Psoas muscle (tissue), 7 donors: ENCODE measurements at regions not wholly inside any gene's neighbourhood (a gene's known extent, or its start where the extent isn't known, plus 50 kb on each side); places are given as distances from the start of the nearest gene placed in this dataset.

Experiments used
- ATAC-seq, 4 donors: fragments of 200-7000 bp; cut with Tn5 transposase; one replicate each; pipeline ENCODE4 v1.9.1; 2020; ENCODE audit warnings: moderate library complexity in 3 of 4, mild to moderate bottlenecking in 2 of 4
- DNase-seq, 2 donors: peaks; one replicate each; pipeline ENCODE4 v3.0.0-alpha.2; 2020
- H3K27ac ChIP-seq: fragments of 200-600 bp; one replicate; pipeline ENCODE4 v1.8.0; 2022
- H3K27me3 ChIP-seq, 3 donors: fragments of 200-600 bp in 1 of 3; one replicate each; pipeline versions ENCODE4 v1.6.1 to v1.8.0; 2013 to 2022; ENCODE audit warnings: low read length in 2 of 3, mild to moderate bottlenecking in 2 of 3, moderate library complexity in 1 of 3; ENCODE audit not compliant: insufficient read depth in 3 of 3
- H3K36me3 ChIP-seq, 2 donors: fragments of 200-600 bp in 1 of 2; one replicate each; pipeline versions ENCODE4 v1.6.1 to v1.8.0; 2013 to 2022; ENCODE audit warnings: low read depth in 1 of 2, mild to moderate bottlenecking in 1 of 2, moderate library complexity in 1 of 2; ENCODE audit not compliant: insufficient read depth in 1 of 2
- H3K4me1 ChIP-seq: fragments of 200-600 bp; one replicate; pipeline ENCODE4 v1.8.0; 2022
- H3K4me3 ChIP-seq: fragments of 200-600 bp; one replicate; pipeline ENCODE4 v1.8.0; 2022; ENCODE audit warnings: mild to moderate bottlenecking
- H3K9me3 ChIP-seq: fragments of 200-600 bp; one replicate; pipeline ENCODE4 v1.8.0; 2022
- WGBS, 3 donors: extraction: QIAGEN DNeasy Blood & Tissue Kit; methylation state at CpG; one replicate each; pipeline versions ENCODE4 v1.1.6 to v1.1.7; 2013; 5-methylcytosine and 5-hydroxymethylcytosine counted together
- intact Hi-C, 2 donors: fragments of 100-400 bp; cut with DNase I; formaldehyde crosslinking; loops; one replicate each; pipeline versions ENCODE4 v1.11.0 to v1.14.2; 2022
- TF ChIP-seq, protein P1 (sequence below): fragments of 200-600 bp; IDR thresholded peaks from one replicate; pipeline ENCODE4 v1.8.0; 2022; ENCODE audit warnings: antibody characterized with exemption
- donor health status: healthy with polysubstance abuse.
- donor health status: DM: no; HTN: no; CAD: no; lungs with moderate emphysema.
- donor health status: Bipolar disorder and iron deficiency.
- donor health status: healthy.
- donor health status: DM: yes; HTN: yes; CAD: no.
- donor health status: DM: no; HTN: no; CAD: no.
- donor health status: DM: yes; HTN: yes; CAD: no.

DNA sequence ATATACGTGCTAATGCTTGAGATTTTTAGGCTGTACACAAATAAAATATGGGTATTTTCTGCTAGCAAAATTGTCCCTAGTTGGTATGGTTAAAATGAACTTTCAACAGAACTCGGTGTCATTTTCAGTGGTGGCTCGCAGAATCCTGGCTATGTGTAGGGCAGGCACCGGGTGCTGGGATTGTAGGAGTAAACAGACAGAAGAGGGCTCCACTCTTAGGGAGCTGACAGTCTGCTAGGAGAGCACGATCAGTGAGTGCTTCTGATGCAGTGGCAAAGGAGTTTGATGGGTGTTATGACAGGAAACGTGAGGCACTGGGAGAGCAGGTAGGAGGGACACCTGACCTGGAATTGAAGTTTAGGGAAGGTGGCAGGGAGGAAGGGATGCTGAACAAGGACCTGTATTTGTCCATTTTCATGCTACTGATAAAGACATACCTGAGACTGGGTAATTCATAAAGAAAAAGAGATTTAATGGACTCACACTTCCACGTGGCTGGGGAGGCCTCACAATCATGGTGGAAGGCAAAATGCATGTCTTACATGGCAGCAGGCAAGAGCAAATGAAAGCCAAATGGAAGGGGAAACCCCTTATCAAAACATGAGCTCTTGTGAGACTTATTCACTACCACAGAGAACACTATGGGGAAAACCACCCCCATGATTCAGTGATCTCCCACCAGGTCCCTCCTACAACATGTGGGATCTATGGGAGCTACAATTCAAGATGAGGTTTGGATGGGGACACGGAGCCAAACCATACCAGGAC lies 105.4 kb upstream of the LCLAT1 start:
- 89% methylated on average over 8 of the region's 8 CpGs for WGBS, 3 donors
- no peaks in the 10 kb centered on the region for H3K4me1 ChIP-seq
- no peak overlapping the region for H3K27ac ChIP-seq
- intact Hi-C loops = loop anchor here in 1 of 2 donors (10.0 kb wide), 1 partner anchor 107 kb away; the partner anchor contains the start of gene LBH
- no peaks in the 10 kb centered on the region for H3K36me3 ChIP-seq
- TF ChIP-seq, protein P1, sequence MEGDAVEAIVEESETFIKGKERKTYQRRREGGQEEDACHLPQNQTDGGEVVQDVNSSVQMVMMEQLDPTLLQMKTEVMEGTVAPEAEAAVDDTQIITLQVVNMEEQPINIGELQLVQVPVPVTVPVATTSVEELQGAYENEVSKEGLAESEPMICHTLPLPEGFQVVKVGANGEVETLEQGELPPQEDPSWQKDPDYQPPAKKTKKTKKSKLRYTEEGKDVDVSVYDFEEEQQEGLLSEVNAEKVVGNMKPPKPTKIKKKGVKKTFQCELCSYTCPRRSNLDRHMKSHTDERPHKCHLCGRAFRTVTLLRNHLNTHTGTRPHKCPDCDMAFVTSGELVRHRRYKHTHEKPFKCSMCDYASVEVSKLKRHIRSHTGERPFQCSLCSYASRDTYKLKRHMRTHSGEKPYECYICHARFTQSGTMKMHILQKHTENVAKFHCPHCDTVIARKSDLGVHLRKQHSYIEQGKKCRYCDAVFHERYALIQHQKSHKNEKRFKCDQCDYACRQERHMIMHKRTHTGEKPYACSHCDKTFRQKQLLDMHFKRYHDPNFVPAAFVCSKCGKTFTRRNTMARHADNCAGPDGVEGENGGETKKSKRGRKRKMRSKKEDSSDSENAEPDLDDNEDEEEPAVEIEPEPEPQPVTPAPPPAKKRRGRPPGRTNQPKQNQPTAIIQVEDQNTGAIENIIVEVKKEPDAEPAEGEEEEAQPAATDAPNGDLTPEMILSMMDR = no peak
- no peak for DNase-seq
- no peak overlapping the region for H3K4me3 ChIP-seq
- no peak for ATAC-seq
- H3K27me3 ChIP-seq = peaks cover 0 to 3% (median 0%) of the 10 kb centered on the region in 3 donors
- H3K9me3 ChIP-seq = no peaks in the 10 kb centered on the region

DNA sequence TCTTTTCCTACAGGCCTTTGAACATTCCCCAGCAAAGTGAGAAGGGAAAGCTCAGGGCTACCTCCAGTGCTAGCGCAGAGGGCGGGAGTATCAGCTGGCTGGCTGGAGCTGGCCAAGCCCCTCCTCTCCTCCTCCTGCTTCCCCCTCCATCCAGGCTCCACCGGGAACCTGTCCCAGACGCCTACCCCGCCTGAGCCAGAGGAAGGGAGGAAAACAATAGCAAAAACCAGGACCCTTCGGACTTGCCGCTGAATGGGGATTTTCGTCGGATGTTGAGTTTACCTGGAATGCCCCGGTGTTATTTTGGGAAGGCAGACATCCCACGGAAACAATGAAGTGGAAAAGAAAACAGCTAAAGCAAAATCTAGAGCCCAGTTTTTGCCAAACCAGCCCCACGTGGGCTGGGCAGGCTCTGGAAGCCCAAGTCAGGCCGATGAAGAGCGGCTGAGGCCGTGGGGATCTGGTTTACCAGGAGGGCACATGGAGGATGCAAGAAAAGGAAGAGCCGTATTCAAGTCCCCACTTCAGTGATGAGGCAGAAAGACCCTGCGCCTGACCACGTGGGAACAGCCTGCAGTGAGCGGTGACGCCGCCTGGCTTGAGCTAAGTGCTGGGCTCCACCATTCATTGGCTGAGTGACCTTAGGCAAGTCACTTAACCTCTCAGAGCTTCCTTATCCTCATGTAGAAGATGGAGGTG lies 100.4 kb upstream of the LCLAT1 start:
- peak; percentile 44 to 73 (median 70) for ATAC-seq
- intact Hi-C loops = loop anchor here in 1 of 2 donors (10.0 kb wide), 1 partner anchor 112 kb away; the partner anchor contains the start of gene LBH
- 23 to 32% (median 27%) methylated on average over 21 of the region's 21 CpGs for WGBS, 3 donors
- Histone ChIP-seq H3K27ac (peak overlapping the region; percentile 18), H3K4me1 (no peaks in the 10 kb centered on the region), H3K9me3 (no peaks in the 10 kb centered on the region), H3K36me3 (no peaks in the 10 kb centered on the region), H3K27me3 (no peaks in the 10 kb centered on the region), H3K4me3 (peak overlapping the region; percentile 40)
- TF ChIP-seq, protein P1 = no peak
- peak; percentile 56 to 61 for DNase-seq

DNA sequence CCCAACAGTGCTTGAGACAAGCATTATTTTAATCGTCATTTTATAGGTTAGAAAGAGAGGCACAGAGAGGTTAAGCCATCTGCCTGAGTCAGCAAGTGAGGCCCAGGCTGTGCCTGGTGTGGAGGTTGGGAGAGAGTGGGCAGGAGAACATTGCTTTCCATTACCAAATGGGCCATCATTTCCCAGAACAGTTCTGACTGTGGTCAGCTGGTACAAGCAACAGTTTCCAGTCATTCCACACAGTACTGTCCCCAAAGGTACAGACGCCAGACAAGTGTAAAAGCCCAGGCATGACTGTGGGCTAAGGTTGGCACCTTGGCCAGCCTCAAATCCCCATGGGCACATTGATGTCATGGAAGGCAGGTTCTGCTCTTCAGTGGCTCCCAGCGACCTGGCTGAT lies 98.2 kb upstream of the LCLAT1 start:
- TF ChIP-seq, protein P1 = no peak
- ATAC-seq = peak in 1 of 4 donors; percentile 40
- no peak overlapping the region for H3K27ac ChIP-seq
- no peak overlapping the region for H3K4me3 ChIP-seq
- H3K4me1 ChIP-seq = no peaks in the 10 kb centered on the region
- H3K9me3 ChIP-seq = no peaks in the 10 kb centered on the region
- intact Hi-C loops = loop anchor here in 1 of 2 donors (10.0 kb wide), 1 partner anchor 114 kb away; the partner anchor contains the start of gene LBH
- no peak for DNase-seq
- no peaks in the 10 kb centered on the region for H3K36me3 ChIP-seq
- WGBS, 3 donors = 79 to 85% (median 85%) methylated on average over 3 of the region's 3 CpGs
- H3K27me3 ChIP-seq = no peaks in the 10 kb centered on the region

DNA sequence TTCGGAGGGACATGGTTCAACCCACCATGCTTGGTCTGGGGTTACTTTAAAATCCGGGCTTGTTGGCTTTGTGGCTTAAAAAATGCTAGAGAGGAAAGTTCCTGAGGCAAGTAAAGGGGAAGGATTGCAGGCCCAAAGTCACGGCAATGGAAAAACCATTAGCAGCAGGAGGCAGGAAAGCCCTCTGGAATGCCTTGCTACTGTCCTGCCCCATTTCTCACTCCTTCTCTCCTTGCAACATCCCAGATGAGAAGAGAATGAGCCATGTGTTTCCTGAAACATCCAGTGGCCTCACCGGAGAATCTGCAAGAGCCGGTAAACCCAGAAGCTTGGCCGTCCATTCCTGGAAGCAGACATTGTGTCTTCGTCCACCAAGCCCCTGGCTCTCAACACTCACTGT lies 97.4 kb upstream of the LCLAT1 start:
- DNase-seq (no peak), ATAC-seq (no peak)
- Histone ChIP-seq H3K27ac (no peak overlapping the region), H3K27me3 (no peaks in the 10 kb centered on the region), H3K4me3 (no peak overlapping the region), H3K9me3 (no peaks in the 10 kb centered on the region), H3K36me3 (no peaks in the 10 kb centered on the region), H3K4me1 (no peaks in the 10 kb centered on the region)
- intact Hi-C loops = loop anchor here in 1 of 2 donors (10.0 kb wide), 1 partner anchor 115 kb away; the partner anchor contains the start of gene LBH
- 75 to 85% (median 78%) methylated on average over 7 of the region's 7 CpGs for WGBS, 3 donors
- TF ChIP-seq, protein P1 = no peak
